ENCODE measurements at regions not wholly inside any gene's neighbourhood (a gene's known extent, or its start where the extent isn't known, plus 50 kb on each side); places are given as distances from the start of the nearest gene placed in this dataset.
"Not testable (repeated sequence)": the region's sequence is repeated elsewhere in the genome, so short reads cannot be mapped to it uniquely, and the experiment has no call there.

DNA sequence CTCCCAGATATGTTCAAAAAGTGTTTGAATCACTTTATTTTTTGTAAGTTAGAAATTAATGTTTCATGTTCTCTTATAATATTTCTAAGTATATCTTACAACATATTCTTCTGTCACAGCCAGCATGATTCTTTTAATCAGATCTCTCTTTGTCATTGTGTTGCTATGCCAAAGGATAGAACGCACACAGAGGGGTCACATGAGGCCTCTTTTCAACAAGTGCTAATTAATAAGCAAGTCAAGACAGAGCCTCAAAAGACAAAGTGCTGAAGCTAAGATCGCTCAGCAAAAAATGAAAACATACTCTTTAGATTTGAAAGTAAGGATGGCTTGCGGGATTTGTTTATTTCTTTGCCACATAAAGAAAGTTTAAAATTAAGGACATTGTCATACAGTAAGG, 508.8 kb upstream of the PTCHD4 start:
- DNase-seq (ENCODE audit: low read depth, low spot score), result no peak

DNA sequence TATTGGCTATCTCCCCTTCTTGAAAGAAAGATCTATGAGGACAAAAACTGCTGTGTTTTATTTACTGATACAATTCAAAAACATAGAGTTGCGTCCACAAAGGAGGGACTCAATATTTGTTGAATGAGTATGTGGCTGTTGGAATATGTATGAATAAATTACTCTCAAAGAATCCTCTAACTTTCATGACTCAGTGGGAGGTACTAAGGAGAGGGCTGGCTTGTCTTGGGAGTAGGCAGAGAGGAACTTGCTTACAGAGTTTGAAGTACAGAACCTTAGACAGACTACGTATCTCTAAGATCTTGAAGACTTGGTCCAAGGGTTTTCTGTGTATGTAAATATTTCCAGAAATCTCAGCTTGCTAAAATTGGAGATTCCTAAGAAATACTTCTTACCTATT, 504.0 kb upstream of the PTCHD4 start:
- no peak for DNase-seq (ENCODE audit: low read depth, low spot score)

DNA sequence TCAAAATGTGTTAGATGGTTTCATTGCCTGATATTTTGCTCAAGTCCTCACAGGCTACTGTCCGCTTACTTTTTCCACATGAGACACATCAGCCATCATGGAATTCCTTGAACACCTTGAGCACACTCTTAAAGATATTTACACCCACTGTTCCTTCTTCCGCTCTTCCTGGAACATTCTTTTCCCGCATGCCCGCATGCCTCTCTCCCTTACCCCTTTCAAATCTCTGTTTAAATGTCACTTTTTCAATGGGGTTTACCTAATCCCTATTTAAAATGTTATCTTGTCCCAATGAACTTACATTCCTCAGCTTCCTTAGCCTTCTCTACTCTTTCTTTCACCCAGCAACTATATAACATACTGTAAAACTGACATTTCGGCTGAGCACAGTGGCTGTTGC, 503.3 kb upstream of the PTCHD4 start:
- no peak for DNase-seq (ENCODE audit: low read depth, low spot score)

GRCh38 chr6:48613231-48613949, 502.4 kb upstream of the PTCHD4 start:
- DNase-seq (ENCODE audit: low read depth, low spot score), result no peak

- no peak for DNase-seq (ENCODE audit: low read depth, low spot score)
Measured at GRCh38 chr6:48611332-48611731, 500.3 kb upstream of the PTCHD4 start.

- no peak for DNase-seq (ENCODE audit: low read depth, low spot score)
Measured at GRCh38 chr6:48610846-48611245, 499.8 kb upstream of the PTCHD4 start.

DNA sequence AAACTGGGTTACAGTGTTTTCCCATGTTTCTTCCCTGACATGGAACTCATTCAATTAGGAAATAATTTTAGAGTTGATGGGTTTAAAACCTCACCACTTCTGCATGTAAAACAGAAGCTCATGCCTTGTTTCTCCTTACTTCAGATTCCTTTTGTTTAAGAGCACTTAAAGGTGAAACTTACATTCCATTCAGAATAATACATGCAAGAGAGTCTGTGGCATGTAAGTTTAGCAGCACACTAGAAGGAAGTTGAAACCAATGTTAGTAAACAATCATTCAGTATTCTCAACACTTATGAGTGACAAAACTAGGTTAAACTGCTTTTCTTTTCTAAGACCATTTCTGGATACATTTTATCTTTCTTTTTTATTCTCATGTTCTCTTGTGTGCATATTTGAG, 495.6 kb upstream of the PTCHD4 start:
- DNase-seq (ENCODE audit: low read depth, low spot score), result no peak

DNA sequence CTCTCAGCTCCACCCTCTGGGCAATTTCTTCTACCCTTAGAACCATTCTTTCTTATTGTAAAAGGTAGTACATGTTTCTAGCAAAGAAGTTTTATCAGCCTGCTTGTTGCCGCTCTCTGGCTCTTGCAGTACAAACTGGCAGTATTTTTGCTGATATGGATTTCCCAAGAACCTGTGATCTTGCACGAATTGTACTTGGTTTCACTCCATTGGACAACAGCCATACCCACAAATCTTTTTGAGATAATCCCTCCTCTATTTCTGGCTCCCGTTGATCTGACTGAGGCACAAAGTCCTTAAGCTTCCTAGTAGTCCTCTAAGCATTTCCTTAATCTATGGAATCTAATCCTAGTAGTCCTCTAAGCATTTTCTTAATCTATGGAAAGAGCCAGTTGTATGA, 487.0 kb upstream of the PTCHD4 start:
- DNase-seq (ENCODE audit: low read depth, low spot score), result no peak

GRCh38 chr6:48596830-48597229, 485.8 kb upstream of the PTCHD4 start:
- DNase-seq (ENCODE audit: low read depth, low spot score), result no peak

- DNase-seq (ENCODE audit: low read depth, low spot score), result not testable (repeated sequence)
Measured at GRCh38 chr6:48591158-48591557, 480.2 kb upstream of the PTCHD4 start.

DNA sequence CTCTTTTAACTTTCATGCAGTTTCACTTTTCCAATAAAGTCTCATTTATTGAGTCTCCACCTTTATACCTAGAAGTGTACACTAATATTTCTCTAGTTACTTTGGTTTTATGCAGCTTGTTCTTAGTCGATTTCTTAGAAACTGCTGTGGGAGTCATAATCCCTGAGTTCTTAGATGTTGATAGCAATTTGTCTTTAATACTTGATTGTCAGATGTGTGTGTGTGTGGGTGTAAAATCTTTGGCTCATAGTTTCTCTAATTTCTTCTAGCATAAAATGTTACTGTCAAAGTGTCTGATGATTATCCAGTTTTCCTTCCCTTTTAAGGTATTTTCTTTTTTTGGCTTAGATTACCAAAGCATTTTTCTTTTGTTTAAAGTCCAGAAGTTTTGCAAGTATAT, 473.8 kb upstream of the PTCHD4 start:
- DNase-seq (ENCODE audit: low read depth, low spot score), result no peak

- DNase-seq (ENCODE audit: low read depth, low spot score), result no peak
Measured at GRCh38 chr6:48570656-48571055, 459.7 kb upstream of the PTCHD4 start.

- no peak for DNase-seq (ENCODE audit: low read depth, low spot score)
Measured at GRCh38 chr6:48568856-48569255, 457.9 kb upstream of the PTCHD4 start.

- no peak for DNase-seq (ENCODE audit: low read depth, low spot score)
Measured at GRCh38 chr6:48567016-48567415, 456.0 kb upstream of the PTCHD4 start.

DNA sequence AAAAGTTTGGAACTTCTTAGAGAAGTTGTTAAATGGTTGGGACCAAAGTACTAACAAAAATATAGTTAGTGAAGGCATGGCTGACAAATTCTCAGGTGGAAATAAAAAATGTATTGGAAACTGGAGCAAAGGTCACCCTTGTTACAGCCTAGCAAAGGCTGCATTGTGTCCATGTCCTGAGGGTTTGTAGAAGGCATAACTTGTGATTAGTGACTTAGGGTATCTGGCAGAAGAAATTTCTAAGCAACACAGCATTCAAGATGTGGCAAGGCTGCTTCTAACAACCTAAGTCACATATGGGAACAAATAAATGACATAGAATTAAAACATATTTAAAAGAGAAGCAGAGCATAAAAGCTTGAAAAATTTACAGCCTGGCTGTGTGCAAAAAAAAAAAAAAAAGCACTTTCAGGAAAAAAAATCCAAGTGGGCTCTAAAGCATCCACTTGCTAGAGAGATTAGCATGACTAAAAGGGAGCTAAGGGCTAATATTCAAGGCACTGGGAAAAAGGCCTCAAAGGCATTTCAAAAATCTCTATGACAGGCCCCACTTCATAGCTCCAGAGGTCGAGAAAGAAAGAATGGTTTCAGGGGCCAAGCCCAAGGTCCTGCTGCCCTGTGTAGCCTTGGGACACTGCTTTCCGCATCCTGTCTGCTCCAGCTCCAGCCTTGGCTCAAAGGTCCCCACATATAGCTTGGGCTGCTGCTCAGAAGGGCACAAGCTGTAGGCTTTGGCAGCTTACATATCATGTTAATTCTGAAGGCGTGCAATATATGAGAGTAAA, 453.2 kb upstream of the PTCHD4 start:
- no peak for DNase-seq (ENCODE audit: low read depth, low spot score)

DNA sequence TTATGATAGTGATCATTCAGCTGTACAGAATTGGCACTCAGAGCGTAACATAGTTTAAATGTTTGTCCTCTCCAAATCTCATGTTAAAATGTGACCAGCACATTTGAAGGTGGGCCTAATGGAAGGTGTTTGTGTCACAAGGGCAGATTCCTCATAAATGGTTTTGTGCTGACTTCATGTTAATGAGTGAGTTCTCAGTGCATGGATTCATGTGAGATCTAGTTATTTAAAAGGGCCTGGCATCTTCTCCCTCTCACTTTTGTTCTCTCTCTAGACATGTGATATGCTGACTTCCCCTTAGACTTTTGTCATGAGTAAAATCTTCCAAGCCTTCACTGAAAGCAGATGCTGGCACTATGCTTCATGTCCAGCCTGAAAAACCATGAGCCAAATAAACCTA, 452.4 kb upstream of the PTCHD4 start:
- DNase-seq (ENCODE audit: low read depth, low spot score), result no peak

DNA sequence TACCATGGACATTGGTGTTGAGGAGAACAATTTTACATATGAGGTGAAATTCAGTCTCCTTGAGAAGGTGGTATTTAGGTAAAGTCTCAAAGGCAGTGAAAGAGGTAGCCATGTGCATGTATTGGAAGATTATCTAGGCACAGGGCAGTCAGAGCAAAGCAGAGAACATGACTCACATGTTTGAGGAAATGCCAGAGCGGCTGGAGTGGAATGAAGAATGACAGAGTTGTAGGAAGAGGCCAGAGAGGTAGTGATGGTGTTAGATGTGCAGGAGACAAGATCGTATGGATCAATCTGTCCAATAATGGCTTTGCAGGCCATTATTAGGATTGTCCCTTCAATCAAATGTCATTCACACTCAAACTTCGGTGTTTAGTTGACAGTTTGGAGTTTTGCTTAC, 449.4 kb upstream of the PTCHD4 start:
- peak; percentile 4 for DNase-seq (ENCODE audit: low read depth, low spot score)

- no peak for DNase-seq (ENCODE audit: low read depth, low spot score)
Measured at GRCh38 chr6:48553467-48554189, 442.6 kb upstream of the PTCHD4 start.

- DNase-seq (ENCODE audit: low read depth, low spot score), result no peak
Measured at GRCh38 chr6:48552905-48553304, 441.9 kb upstream of the PTCHD4 start.

DNA sequence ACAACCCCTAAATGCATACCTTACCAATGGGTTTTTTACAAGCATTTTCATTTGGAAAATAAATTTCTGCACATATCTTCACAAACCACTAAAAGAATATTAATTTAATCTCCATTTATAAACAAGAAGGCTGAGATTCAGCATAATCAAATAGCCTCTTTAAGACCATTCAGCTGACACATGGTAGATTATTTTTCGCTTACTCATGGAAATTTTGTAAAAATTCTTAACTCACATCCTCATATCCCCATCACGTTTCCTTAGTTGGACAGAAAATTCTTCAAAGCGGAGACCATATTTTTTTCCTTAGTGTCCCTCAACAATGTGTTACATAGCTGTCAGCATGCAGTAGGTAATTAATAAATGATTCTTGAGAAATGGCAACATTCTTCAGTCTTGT, 439.6 kb upstream of the PTCHD4 start:
- DNase-seq (ENCODE audit: low read depth, low spot score), result no peak

GRCh38 chr6:48542191-48542590, 431.2 kb upstream of the PTCHD4 start:
- DNase-seq (ENCODE audit: low read depth, low spot score), result no peak

GRCh38 chr6:48541649-48542048, 430.7 kb upstream of the PTCHD4 start:
- no peak for DNase-seq (ENCODE audit: low read depth, low spot score)

DNA sequence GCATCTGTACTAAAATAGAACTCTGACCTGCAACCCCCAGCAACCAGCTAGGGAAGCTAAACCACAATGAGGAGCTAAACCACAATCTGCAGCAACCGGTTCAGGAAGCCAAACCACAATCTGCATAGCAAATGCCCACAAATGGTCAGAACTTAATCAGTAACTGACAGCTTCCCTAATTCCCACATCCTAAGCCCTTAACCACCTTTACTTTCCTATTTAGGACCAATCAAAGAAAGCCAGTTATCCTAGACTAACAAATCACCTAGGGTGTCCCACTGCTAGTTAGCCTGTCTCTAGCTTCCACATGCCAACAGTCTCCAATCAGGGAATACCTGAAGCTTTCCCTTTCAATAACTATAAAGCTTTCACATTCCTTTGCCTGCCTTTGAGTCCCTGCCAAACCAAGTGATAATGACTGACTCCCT, 424.6 kb upstream of the PTCHD4 start:
- no peak for DNase-seq (ENCODE audit: low read depth, low spot score)

All from smooth muscle cell of the brain vasculature (primary cell).